ENCODE measurements at regions not wholly inside any gene's neighbourhood (a gene's known extent, or its start where the extent isn't known, plus 50 kb on each side); places are given as distances from the start of the nearest gene placed in this dataset.

- Histone ChIP-seq H3K4me1 (ENCODE audit: control insufficient read depth, insufficient read depth, low read length) (no peaks in the 10 kb centered on the region), H2BK20ac (ENCODE audit: low read depth, low read length) (no peak overlapping the region), H3K56ac (ENCODE audit: extremely low read depth, insufficient read depth, low read length) (no peak overlapping the region), H2BK5ac (ENCODE audit: low read depth, low read length, poor library complexity, severe bottlenecking) (no peak overlapping the region), H3K27me3 (ENCODE audit: control insufficient read depth, insufficient read depth, low read length) (no peaks in the 10 kb centered on the region), H2AK9ac (replicated peaks; ENCODE audit: low read depth, low read length, poor library complexity) (no peak overlapping the region), H2AK5ac (ENCODE audit: low read depth, low read length) (no peak overlapping the region), H3K79me1 (ENCODE audit: low read depth in 1 of 2, low read length in 2 of 2) (no peaks in the 10 kb centered on the region), H2BK120ac (ENCODE audit: low read depth, low read length) (no peak overlapping the region), H3K4ac (ENCODE audit: low read depth, low read length) (no peak overlapping the region), H3K9ac (ENCODE audit: low read depth, low read length) (no peak overlapping the region), H3K9me1 (ENCODE audit: insufficient read depth, low read length) (no peaks in the 10 kb centered on the region), H3K9me3 (ENCODE audit: control insufficient read depth, insufficient read depth, low read length) (no peaks in the 10 kb centered on the region), H3K4me2 (ENCODE audit: low read depth, low read length) (no peak overlapping the region), H3K14ac (replicated peaks; ENCODE audit: low read depth, low read length) (no peak overlapping the region), H3K18ac (ENCODE audit: low read depth, low read length) (no peak overlapping the region), H4K5ac (ENCODE audit: low read depth, low read length) (no peak overlapping the region), H3K23ac (ENCODE audit: low read depth, low read length) (no peak overlapping the region), H2BK15ac (ENCODE audit: low read depth, low read length) (no peak overlapping the region), H3K27ac (ENCODE audit: insufficient read depth, low read length) (no peak overlapping the region), H4K20me1 (ENCODE audit: insufficient read depth, low read length) (no peaks in the 10 kb centered on the region), H4K91ac (ENCODE audit: insufficient read depth, low read depth, low read length) (no peak overlapping the region), H2AFZ (replicated peaks; ENCODE audit: low read length, poor library complexity) (no peak overlapping the region), H3K36me3 (ENCODE audit: control insufficient read depth, insufficient read depth, low read length) (no peaks in the 10 kb centered on the region), H4K8ac (ENCODE audit: low read depth in 2 of 2, low read length in 2 of 2) (no peak overlapping the region), H3K4me3 (ENCODE audit: insufficient read depth, low read depth, low read length) (no peak overlapping the region)
- no CpG with 5 or more reads among the region's 4 CpGs for WGBS, 2 experiments (ENCODE audit: extremely low coverage in 2 of 2, insufficient read length in 1 of 2)
- intact Hi-C loops (cut with micrococcal nuclease) (no loop called here), in situ Hi-C loops (cut with MboI; ENCODE audit: low sequenced_read_pairs) (no loop called here), dilution Hi-C loops (cut with HindIII; ENCODE audit: low sequenced_read_pairs, unreplicated experiment) (no loop called here)
- ChIA-PET POLR2A (ENCODE audit: unreplicated experiment) (no interaction called here), CTCF (no interaction called here)
- TF ChIP-seq CEBPB (IDR thresholded peaks at IDR 0.05; ENCODE audit: low read depth, low read length): no peak
- TF ChIP-seq FOS (IDR thresholded peaks at IDR 0.05; ENCODE audit: low read depth, low read length): no peak
- TF ChIP-seq SMC3 (IDR thresholded peaks at IDR 0.05; ENCODE audit: low read depth, low read length): no peak
- TF ChIP-seq RCOR1 (IDR thresholded peaks at IDR 0.05; ENCODE audit: insufficient replicate concordance, low read length): no peak
- no peak for TF ChIP-seq MAFK (IDR thresholded peaks at IDR 0.05; ENCODE audit: low read depth, low read length)
- no peak for TF ChIP-seq USF2 (IDR thresholded peaks at IDR 0.05; ENCODE audit: low read depth, low read length)
- TF ChIP-seq CTCF (conservative IDR thresholded peaks at IDR 0.05; ENCODE audit: low read depth, low read length): no peak
- no peak for TF ChIP-seq RAD21 (IDR thresholded peaks at IDR 0.05; ENCODE audit: low read length)
- no peak for TF ChIP-seq RFX5 (IDR thresholded peaks at IDR 0.05; ENCODE audit: low read depth, low read length)
- no peak for TF ChIP-seq MAZ (IDR thresholded peaks at IDR 0.05; ENCODE audit: borderline replicate concordance, low read depth, low read length)
- TF ChIP-seq NFE2L2 (IDR thresholded peaks at IDR 0.05; ENCODE audit: low read depth, low read length): no peak
- no peak for TF ChIP-seq MXI1 (IDR thresholded peaks at IDR 0.05; ENCODE audit: borderline replicate concordance, low read depth, low read length)
- no peak for TF ChIP-seq CHD1 (IDR thresholded peaks at IDR 0.05; ENCODE audit: low read depth, low read length)
- no peak for TF ChIP-seq POLR2A (IDR thresholded peaks at IDR 0.05; ENCODE audit: low read depth, low read length)
- no peak for TF ChIP-seq ELK1 (IDR thresholded peaks at IDR 0.05; ENCODE audit: borderline replicate concordance, low read depth, low read length)
- no peak for TF ChIP-seq BHLHE40 (IDR thresholded peaks at IDR 0.05; ENCODE audit: low read depth, low read length)
- no TSS peak for BruUV-seq (replicated peaks)
- DNase-seq (no peak), ATAC-seq (ENCODE audit: low read depth) (no peak)
Measured at GRCh38 chr4:115334736-115335411, 221.5 kb upstream of the NDST4 start.

Measured in IMR-90 (cell line).